Lung (tissue), 11 donors: ENCODE measurements at regions not wholly inside any gene's neighbourhood (a gene's known extent, or its start where the extent isn't known, plus 50 kb on each side); places are given as distances from the start of the nearest gene placed in this dataset.

Experiments
- ATAC-seq: fragments of 200-7000 bp; cut with Tn5 transposase; one replicate; pipeline ENCODE4 v1.9.1; 2020; ENCODE audit warnings: moderate number of reproducible peaks; ENCODE audit not compliant: insufficient read depth, low FRiP score
- DNase-seq, 3 donors: peaks; one replicate each; pipeline ENCODE4 v3.0.0-alpha.2; 2013 to 2017
- H3K27ac ChIP-seq, 2 donors: one replicate each; pipeline ENCODE4 v1.5.1; 2013; ENCODE audit warnings: mild to moderate bottlenecking in 2 of 2, moderate library complexity in 2 of 2, control low read depth in 1 of 2, inconsistent platforms in 1 of 2, low read depth in 1 of 2, low read length in 1 of 2
- H3K27me3 ChIP-seq, 3 donors: one replicate each; pipeline ENCODE4 v1.5.1; 2013; ENCODE audit warnings: low read length in 2 of 3; ENCODE audit not compliant: control insufficient read depth in 3 of 3, insufficient read depth in 3 of 3
- H3K36me3 ChIP-seq, 4 donors: one replicate each; pipeline ENCODE4 v1.5.1; 2013; ENCODE audit warnings: low read length in 4 of 4, mild to moderate bottlenecking in 1 of 4, moderate library complexity in 1 of 4; ENCODE audit not compliant: control insufficient read depth in 4 of 4, insufficient read depth in 4 of 4
- H3K4me1 ChIP-seq, 5 donors: one replicate each; pipeline ENCODE4 v1.5.1; 2013; ENCODE audit warnings: low read length in 5 of 5, mild to moderate bottlenecking in 2 of 5, moderate library complexity in 1 of 5; ENCODE audit not compliant: control insufficient read depth in 5 of 5, insufficient read depth in 5 of 5
- H3K4me3 ChIP-seq: one replicate; pipeline ENCODE4 v1.5.1; 2013; ENCODE audit warnings: mild to moderate bottlenecking, control low read depth, moderate library complexity
- H3K9ac ChIP-seq, 2 donors: one replicate each; pipeline ENCODE4 v1.5.1; 2013; ENCODE audit warnings: low read length in 2 of 2, control low read depth in 1 of 2; ENCODE audit not compliant: insufficient read depth in 1 of 2
- H3K9me3 ChIP-seq, 4 donors: one replicate each; pipeline ENCODE4 v1.5.1; 2013; ENCODE audit warnings: low read length in 3 of 4, mild to moderate bottlenecking in 1 of 4, moderate library complexity in 1 of 4; ENCODE audit not compliant: control insufficient read depth in 4 of 4, insufficient read depth in 3 of 4
- WGBS, 2 donors: extraction: QIAGEN DNeasy Blood & Tissue Kit; methylation state at CpG; one replicate each; pipeline ENCODE4 v1.1.7; 2013; 5-methylcytosine and 5-hydroxymethylcytosine counted together
- TF ChIP-seq, protein P1 (sequence below): IDR thresholded peaks from 2 replicates; pipeline ENCODE4 v1.5.1; 2012; ENCODE audit warnings: mild to moderate bottlenecking; ENCODE audit errors: control extremely low read depth, extremely low read depth
- donor health status: control.
- donor health status: control.
- donor health status: Bipolar disorder and iron deficiency.
- donor health status: healthy.
- donor health status: DM: yes; HTN: yes; CAD: no.

DNA sequence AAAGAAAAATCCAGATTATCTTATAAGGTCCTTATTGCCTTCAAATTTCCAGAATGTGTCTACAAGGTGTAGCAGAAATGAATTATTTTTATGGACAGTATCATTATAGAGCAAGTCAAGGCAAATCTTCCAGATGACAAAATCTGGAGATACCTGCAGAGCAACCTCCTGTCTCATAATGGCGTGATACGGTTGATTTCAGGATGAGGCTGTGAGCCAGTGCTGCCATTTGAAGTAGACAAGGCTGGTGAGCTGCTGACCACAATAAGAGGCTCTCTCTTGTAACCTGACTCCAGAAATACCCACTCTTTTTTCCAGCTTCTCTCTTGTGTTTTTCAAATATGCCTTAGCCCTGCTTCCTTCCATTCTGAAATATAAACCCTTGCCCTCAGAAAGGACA, 108.2 kb downstream of the HTR1A start:
- no peak overlapping the region for H3K27ac ChIP-seq
- H3K9ac ChIP-seq = no peak overlapping the region
- H3K4me1 ChIP-seq = no peaks in the 10 kb centered on the region
- 70 to 75% methylated on average over 2 of the region's 2 CpGs for WGBS, 2 donors
- DNase-seq (peak in 1 of 3 donors; percentile 6), ATAC-seq (no peak)
- H3K9me3 ChIP-seq = peaks cover 0 to 3% (median 0%) of the 10 kb centered on the region in 4 donors
- no peaks in the 10 kb centered on the region for H3K36me3 ChIP-seq
- H3K27me3 ChIP-seq = no peaks in the 10 kb centered on the region
- TF ChIP-seq, protein P1, sequence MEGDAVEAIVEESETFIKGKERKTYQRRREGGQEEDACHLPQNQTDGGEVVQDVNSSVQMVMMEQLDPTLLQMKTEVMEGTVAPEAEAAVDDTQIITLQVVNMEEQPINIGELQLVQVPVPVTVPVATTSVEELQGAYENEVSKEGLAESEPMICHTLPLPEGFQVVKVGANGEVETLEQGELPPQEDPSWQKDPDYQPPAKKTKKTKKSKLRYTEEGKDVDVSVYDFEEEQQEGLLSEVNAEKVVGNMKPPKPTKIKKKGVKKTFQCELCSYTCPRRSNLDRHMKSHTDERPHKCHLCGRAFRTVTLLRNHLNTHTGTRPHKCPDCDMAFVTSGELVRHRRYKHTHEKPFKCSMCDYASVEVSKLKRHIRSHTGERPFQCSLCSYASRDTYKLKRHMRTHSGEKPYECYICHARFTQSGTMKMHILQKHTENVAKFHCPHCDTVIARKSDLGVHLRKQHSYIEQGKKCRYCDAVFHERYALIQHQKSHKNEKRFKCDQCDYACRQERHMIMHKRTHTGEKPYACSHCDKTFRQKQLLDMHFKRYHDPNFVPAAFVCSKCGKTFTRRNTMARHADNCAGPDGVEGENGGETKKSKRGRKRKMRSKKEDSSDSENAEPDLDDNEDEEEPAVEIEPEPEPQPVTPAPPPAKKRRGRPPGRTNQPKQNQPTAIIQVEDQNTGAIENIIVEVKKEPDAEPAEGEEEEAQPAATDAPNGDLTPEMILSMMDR = no peak
- H3K4me3 ChIP-seq = no peak overlapping the region

DNA sequence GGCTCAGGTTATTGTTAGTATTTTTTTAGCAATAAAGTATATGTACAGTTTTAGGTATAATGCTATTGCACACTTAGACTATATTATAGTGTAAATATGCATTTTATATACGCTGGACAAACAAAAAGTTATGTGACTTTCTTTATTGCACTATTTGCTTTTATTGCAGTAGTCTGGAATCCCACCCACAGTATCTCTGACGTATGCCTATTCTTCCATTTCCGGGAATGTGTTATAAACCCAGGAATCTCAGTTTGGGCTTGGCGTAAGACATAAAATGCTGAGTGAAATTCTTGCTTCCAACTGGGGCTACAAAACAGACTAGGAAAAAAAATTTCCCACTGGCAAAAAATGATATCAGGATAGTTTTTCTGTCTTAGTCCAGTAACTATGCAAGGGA, 119.1 kb downstream of the HTR1A start:
- H3K36me3 ChIP-seq = no peaks in the 10 kb centered on the region
- 91 to 94% methylated on average over 4 of the region's 4 CpGs for WGBS, 2 donors

DNA sequence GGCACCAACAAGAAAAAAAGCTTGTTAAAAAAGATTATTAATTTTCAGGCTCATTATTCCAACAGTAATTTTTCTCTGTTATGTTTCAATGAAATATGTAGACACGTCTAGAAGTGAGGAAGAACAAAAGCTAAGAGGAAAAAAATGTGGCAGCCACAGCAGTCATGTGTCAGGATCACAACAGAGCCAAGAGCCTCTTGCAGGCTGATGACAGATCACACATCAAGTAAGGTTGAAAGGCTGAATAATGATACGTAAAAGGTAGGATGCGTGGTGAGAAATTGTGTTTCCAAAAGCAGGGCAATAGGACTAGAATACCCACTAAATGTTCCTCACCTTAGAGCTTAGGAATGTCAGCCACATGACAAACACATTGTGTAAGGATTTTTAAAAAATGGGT, 124.8 kb downstream of the HTR1A start:
- no peak for ATAC-seq
- DNase-seq = no peak
- H3K9me3 ChIP-seq = no peaks in the 10 kb centered on the region
- H3K27ac ChIP-seq = no peak overlapping the region
- no peak overlapping the region for H3K9ac ChIP-seq
- no peak overlapping the region for H3K4me3 ChIP-seq
- no peaks in the 10 kb centered on the region for H3K4me1 ChIP-seq
- H3K27me3 ChIP-seq = no peaks in the 10 kb centered on the region
- 69 to 78% methylated on average over 3 of the region's 3 CpGs for WGBS, 2 donors
- no peaks in the 10 kb centered on the region for H3K36me3 ChIP-seq
- TF ChIP-seq, protein P1 = no peak

More for the DNA sequence above, 119.1 kb downstream of the HTR1A start:
- TF ChIP-seq, protein P1 = no peak
- H3K9me3 ChIP-seq = no peaks in the 10 kb centered on the region
- no peak overlapping the region for H3K4me3 ChIP-seq
- H3K27me3 ChIP-seq = no peaks in the 10 kb centered on the region
- no peaks in the 10 kb centered on the region for H3K4me1 ChIP-seq
- no peak for DNase-seq
- H3K27ac ChIP-seq = no peak overlapping the region
- ATAC-seq = no peak
- no peak overlapping the region for H3K9ac ChIP-seq

- Histone ChIP-seq H3K36me3 (no peaks in the 10 kb centered on the region), H3K4me3 (no peak overlapping the region), H3K4me1 (no peaks in the 10 kb centered on the region), H3K9me3 (no peaks in the 10 kb centered on the region), H3K27ac (no peak overlapping the region), H3K27me3 (no peaks in the 10 kb centered on the region), H3K9ac (no peak overlapping the region)
- DNase-seq = no peak
- ATAC-seq = no peak
- TF ChIP-seq, protein P1 = no peak
These were observed 130.9 kb downstream of the HTR1A start for GRCh38 chr5:63831381-63831780.
